Osteocyte (in vitro differentiated cells): ENCODE measurements at regions not wholly inside any gene's neighbourhood (a gene's known extent, or its start where the extent isn't known, plus 50 kb on each side); places are given as distances from the start of the nearest gene placed in this dataset.

Source experiments
- DNase-seq: peaks from one replicate; pipeline ENCODE4 v3.0.0; 2021; ENCODE audit warnings: mixed read lengths; ENCODE audit not compliant: unreplicated experiment; ENCODE audit errors: extremely low spot score
- H3K27ac Mint-ChIP-seq: one replicate; pipeline ENCODE4 v1.8.0; 2021; ENCODE audit warnings: mild to moderate bottlenecking, mixed read lengths; ENCODE audit not compliant: unreplicated experiment
- H3K27me3 Mint-ChIP-seq: one replicate; pipeline ENCODE4 v1.8.0; 2021; ENCODE audit warnings: mixed read lengths; ENCODE audit not compliant: unreplicated experiment
- H3K36me3 Mint-ChIP-seq: one replicate; pipeline ENCODE4 v1.8.0; 2021; ENCODE audit warnings: mixed read lengths; ENCODE audit not compliant: unreplicated experiment
- H3K4me1 Mint-ChIP-seq: one replicate; pipeline ENCODE4 v1.8.0; 2021; ENCODE audit warnings: mixed read lengths; ENCODE audit not compliant: unreplicated experiment
- H3K4me3 Mint-ChIP-seq: one replicate; pipeline ENCODE4 v1.8.0; 2021; ENCODE audit warnings: mild to moderate bottlenecking, moderate library complexity, mixed read lengths; ENCODE audit not compliant: unreplicated experiment
- H3K9me3 Mint-ChIP-seq: one replicate; pipeline ENCODE4 v1.8.0; 2021; ENCODE audit warnings: mixed read lengths; ENCODE audit not compliant: unreplicated experiment
- TF ChIP-seq, protein P1 (sequence below): fragments of 200-600 bp; sonication (generic); IDR thresholded peaks from 2 replicates; pipeline ENCODE4 v1.5.0; 2021; ENCODE audit warnings: antibody characterized with exemption, mild to moderate bottlenecking, moderate library complexity

DNA sequence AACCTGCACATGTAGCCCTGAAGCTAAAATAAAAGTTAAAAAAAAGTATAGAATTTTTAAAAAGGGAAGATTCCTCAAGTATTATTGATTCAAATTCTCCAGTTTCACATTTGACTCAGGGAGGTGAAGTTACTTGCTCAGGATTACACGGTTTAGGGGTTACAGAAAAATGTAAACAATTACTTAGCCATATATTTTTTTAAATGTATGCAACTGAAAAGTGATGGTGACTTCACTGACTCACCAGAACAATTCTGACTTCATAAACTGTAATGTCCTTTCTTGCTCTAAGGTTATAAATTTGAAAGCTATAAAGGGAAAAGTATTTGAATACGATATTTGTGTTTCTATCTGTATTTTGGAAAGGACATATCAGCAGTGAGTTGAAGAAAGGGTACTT lies 371.2 kb downstream of the SPRY1 start:
- H3K27ac Mint-ChIP-seq = no peak overlapping the region

DNA sequence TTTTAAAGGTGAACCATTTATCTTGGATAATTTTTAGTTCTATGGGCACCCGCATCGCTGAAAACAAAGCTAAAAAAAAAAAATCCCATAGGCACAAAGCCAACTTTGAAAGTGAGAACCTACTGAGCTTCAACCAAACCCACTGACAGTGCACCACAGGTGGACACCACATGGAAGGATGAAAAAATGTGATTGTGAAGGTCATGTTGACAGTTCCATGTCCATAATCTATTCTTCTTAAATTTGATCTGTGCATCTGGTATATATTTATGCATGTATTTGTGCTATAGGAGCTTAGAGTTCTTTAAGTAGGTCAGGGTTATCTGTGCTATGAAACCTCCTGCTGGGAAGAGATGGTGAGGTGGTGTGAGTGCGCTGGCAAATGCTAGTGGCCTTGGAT lies 374.3 kb downstream of the SPRY1 start:
- no peak overlapping the region for H3K27ac Mint-ChIP-seq
- TF ChIP-seq, protein P1, sequence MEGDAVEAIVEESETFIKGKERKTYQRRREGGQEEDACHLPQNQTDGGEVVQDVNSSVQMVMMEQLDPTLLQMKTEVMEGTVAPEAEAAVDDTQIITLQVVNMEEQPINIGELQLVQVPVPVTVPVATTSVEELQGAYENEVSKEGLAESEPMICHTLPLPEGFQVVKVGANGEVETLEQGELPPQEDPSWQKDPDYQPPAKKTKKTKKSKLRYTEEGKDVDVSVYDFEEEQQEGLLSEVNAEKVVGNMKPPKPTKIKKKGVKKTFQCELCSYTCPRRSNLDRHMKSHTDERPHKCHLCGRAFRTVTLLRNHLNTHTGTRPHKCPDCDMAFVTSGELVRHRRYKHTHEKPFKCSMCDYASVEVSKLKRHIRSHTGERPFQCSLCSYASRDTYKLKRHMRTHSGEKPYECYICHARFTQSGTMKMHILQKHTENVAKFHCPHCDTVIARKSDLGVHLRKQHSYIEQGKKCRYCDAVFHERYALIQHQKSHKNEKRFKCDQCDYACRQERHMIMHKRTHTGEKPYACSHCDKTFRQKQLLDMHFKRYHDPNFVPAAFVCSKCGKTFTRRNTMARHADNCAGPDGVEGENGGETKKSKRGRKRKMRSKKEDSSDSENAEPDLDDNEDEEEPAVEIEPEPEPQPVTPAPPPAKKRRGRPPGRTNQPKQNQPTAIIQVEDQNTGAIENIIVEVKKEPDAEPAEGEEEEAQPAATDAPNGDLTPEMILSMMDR = no peak
- H3K4me1 Mint-ChIP-seq = peaks cover 11% of the 10 kb centered on the region
- H3K36me3 Mint-ChIP-seq = peaks cover 2% of the 10 kb centered on the region
- no peak overlapping the region for H3K4me3 Mint-ChIP-seq
- H3K27me3 Mint-ChIP-seq = no peaks in the 10 kb centered on the region
- peaks cover 4% of the 10 kb centered on the region for H3K9me3 Mint-ChIP-seq
- no peak for DNase-seq

More for the DNA sequence above, 371.2 kb downstream of the SPRY1 start:
- no peak for DNase-seq
- Mint-ChIP-seq H3K4me1 (peaks cover 11% of the 10 kb centered on the region), H3K9me3 (peaks cover 6% of the 10 kb centered on the region), H3K27me3 (no peaks in the 10 kb centered on the region), H3K36me3 (no peaks in the 10 kb centered on the region), H3K4me3 (no peak overlapping the region)
- TF ChIP-seq, protein P1 = no peak

DNA sequence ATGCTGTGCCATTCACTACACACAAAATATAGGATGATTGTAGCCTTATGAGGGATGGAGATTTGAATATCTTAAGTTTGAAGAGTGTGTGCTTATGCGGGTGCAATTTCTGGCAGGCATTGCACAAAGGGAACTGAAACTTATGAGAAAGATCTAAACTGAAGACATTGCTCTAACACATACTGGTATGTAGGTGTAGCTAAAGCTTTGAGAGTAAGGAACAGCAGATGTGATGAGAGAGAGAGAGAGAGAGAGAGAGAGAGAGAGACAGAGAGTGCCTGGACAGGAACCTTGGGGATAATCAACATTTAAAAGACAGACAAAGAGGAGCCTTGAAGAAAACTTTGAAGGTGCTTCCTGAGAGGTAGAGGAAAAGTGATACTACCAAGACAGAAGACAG lies 379.7 kb downstream of the SPRY1 start:
- peaks cover 2% of the 10 kb centered on the region for H3K36me3 Mint-ChIP-seq
- H3K4me3 Mint-ChIP-seq = no peak overlapping the region
- TF ChIP-seq, protein P1 = no peak
- H3K9me3 Mint-ChIP-seq = peaks cover 4% of the 10 kb centered on the region
- DNase-seq = no peak
- peaks cover 5% of the 10 kb centered on the region for H3K4me1 Mint-ChIP-seq
- H3K27me3 Mint-ChIP-seq = no peaks in the 10 kb centered on the region
- no peak overlapping the region for H3K27ac Mint-ChIP-seq

DNA sequence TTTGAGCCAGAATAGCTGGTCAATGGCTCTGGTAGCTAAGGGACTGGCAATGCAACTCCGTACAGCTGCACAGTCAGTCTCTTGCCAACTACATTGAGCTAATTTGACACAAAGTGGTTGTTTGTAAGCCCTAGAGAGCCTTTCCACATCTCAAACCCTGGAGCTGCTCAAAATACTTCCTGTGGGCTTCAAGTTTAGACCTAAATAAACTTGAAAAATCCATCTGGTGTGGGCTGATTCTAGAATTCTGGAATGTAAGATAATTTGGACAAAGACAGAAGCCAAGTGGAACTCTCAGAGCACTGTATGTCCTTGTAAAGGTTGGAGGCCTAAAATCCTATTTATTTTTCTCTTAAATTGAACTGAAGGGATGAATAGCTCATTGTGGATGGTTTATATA lies 380.8 kb downstream of the SPRY1 start:
- H3K4me3 Mint-ChIP-seq = no peak overlapping the region
- no peak overlapping the region for H3K27ac Mint-ChIP-seq
- no peak for DNase-seq
- H3K4me1 Mint-ChIP-seq = peaks cover 7% of the 10 kb centered on the region
- no peaks in the 10 kb centered on the region for H3K27me3 Mint-ChIP-seq
- peaks cover 4% of the 10 kb centered on the region for H3K9me3 Mint-ChIP-seq
- peaks cover 2% of the 10 kb centered on the region for H3K36me3 Mint-ChIP-seq
- TF ChIP-seq, protein P1 = no peak

DNA sequence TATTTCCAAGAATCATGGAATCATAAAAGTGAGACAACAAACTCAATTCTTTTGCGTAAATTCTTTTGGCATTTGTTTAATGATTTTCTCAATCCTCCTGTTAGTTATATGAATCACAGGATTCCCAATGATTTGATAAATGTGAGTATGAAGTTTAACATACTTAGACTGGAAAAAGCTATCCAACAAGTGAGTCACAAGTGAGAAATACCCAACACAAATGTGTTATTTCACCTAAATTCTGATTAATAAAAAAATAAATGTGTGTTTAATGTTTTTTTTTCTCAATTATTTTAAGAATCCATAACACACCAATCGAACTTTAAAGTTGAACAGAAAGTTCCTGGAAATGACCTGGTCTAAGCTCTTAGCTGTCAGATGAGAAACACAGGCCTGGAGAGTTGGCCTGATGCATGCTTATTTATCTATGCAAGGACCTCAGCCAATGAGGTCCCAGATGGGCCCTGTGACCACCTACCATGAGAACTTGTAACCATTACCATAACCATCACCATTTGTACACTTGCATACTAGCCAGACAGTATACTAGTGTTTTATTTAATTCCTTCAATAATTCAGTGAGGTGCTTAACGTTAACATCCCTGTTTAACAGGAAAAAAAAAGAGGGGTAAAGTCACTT lies 386.7 kb downstream of the SPRY1 start:
- peaks cover 48% of the 10 kb centered on the region for H3K4me1 Mint-ChIP-seq
- no peaks in the 10 kb centered on the region for H3K36me3 Mint-ChIP-seq
- H3K4me3 Mint-ChIP-seq = no peak overlapping the region
- TF ChIP-seq, protein P1 = no peak
- no peaks in the 10 kb centered on the region for H3K27me3 Mint-ChIP-seq
- H3K9me3 Mint-ChIP-seq = no peaks in the 10 kb centered on the region
- H3K27ac Mint-ChIP-seq = peak overlapping the region; percentile 52
- no peak for DNase-seq
